HG03025 (cell line): ENCODE measurements at regions not wholly inside any gene's neighbourhood (a gene's known extent, or its start where the extent isn't known, plus 50 kb on each side); places are given as distances from the start of the nearest gene placed in this dataset.

Source experiments
- ATAC-seq: cut with Tn5 transposase; IDR thresholded peaks from one replicate; pipeline ENCODE4 v1.9.1; 2021; ENCODE audit warnings: mild to moderate bottlenecking, moderate library complexity; ENCODE audit not compliant: unreplicated experiment, low FRiP score

GRCh38 chr2:188705191-188705590, 269.0 kb upstream of the COL3A1 start:
- ATAC-seq: no peak

GRCh38 chr2:188713961-188714360, 260.2 kb upstream of the COL3A1 start:
- ATAC-seq: no peak

GRCh38 chr2:188720811-188721605, 253.2 kb upstream of the COL3A1 start:
- no peak for ATAC-seq

GRCh38 chr2:188721784-188722183, 252.4 kb upstream of the COL3A1 start:
- no peak for ATAC-seq

- no peak for ATAC-seq
Observed at GRCh38 chr2:188725746-188726360, 248.3 kb upstream of the COL3A1 start.

GRCh38 chr2:188726626-188727247, 247.4 kb upstream of the COL3A1 start:
- no peak for ATAC-seq

- ATAC-seq: no peak
Observed at GRCh38 chr2:188727846-188728245, 246.3 kb upstream of the COL3A1 start.

GRCh38 chr2:188734691-188735090, 239.5 kb upstream of the COL3A1 start:
- ATAC-seq: no peak

GRCh38 chr2:188746727-188747126, 227.4 kb upstream of the COL3A1 start:
- no peak for ATAC-seq

GRCh38 chr2:188751816-188752215, 222.4 kb upstream of the COL3A1 start:
- ATAC-seq: no peak

GRCh38 chr2:188752311-188752710, 221.9 kb upstream of the COL3A1 start:
- ATAC-seq: no peak

GRCh38 chr2:188762151-188762550, 212.0 kb upstream of the COL3A1 start:
- ATAC-seq: no peak

- ATAC-seq: no peak
Observed at GRCh38 chr2:188765522-188766470, 208.4 kb upstream of the COL3A1 start.

GRCh38 chr2:188766471-188766856, 207.7 kb upstream of the COL3A1 start:
- no peak for ATAC-seq

GRCh38 chr2:188767176-188767575, 207.0 kb upstream of the COL3A1 start:
- no peak for ATAC-seq

GRCh38 chr2:188770296-188770695, 203.9 kb upstream of the COL3A1 start:
- no peak for ATAC-seq

GRCh38 chr2:188773075-188773474, 201.1 kb upstream of the COL3A1 start:
- no peak for ATAC-seq

GRCh38 chr2:188776634-188777033, 197.5 kb upstream of the COL3A1 start:
- ATAC-seq: no peak

GRCh38 chr2:188784269-188784762, 189.9 kb upstream of the COL3A1 start:
- ATAC-seq: no peak

- no peak for ATAC-seq
Observed at GRCh38 chr2:188785061-188785460, 189.1 kb upstream of the COL3A1 start.
